ENCODE measurements at regions not wholly inside any gene's neighbourhood (a gene's known extent, or its start where the extent isn't known, plus 50 kb on each side); places are given as distances from the start of the nearest gene placed in this dataset.
"Not testable (repeated sequence)": the region's sequence is repeated elsewhere in the genome, so short reads cannot be mapped to it uniquely, and the experiment has no call there.

DNA sequence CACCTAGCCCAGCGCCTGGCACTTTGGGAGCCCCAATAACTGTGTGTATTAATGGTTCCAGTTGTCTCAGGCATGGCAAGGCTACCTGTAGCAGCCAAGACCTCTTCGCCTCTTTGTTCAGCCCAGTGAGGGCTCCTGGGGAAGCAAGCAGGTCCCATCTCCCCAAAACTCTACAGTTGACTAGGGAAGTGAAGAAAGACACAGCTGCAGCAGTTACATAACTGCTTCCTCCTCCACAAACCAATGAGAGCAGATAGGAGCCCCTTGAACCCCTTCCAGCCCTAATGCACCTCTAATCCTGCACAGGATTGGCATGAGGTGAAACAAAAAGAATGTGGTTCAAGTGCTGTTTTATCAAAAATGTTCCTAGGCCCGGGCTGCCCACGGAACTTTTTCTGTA is 100.5 kb downstream of the SYF2 start:
- no peak for DNase-seq (ENCODE audit: low spot score)

DNA sequence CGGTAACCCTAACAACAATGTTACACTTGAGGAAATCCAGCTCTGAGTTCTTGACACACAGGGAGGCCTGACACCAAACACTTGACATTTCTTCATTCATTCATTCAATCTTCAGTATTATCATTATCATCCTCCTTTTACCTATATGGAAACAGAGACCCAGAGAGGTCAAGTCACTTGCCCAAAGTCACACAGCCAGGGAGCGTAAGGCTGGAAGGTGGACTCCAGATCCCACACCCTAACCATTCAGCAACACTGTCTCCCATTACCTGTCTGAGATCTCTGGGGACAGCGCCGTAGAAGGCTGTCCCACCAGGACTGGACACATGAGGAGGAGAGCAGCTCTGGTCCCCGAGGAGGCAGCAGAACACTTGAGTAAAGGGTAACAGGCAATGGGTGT is 101.4 kb downstream of the SYF2 start:
- DNase-seq (ENCODE audit: low spot score), result no peak

DNA sequence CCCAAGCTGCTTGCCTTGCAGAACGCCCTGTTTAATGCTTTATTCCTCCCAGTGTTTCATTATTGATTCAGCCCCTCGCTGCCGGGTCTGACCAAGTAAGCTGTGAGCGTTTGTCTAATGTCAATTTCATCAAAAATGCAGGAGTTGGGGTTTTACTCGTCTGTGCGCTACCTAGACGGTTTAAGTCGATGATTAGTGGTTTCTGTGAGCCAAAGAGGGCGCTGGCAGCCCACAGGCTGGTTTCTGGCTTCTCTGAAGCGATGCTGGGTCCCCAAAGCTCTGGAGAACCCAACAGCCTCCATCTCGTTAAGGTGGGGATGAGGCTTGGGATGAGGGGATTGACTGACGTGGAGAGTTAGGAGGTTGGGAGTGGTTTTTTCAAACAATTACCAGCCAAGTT is 102.9 kb downstream of the SYF2 start:
- no peak for DNase-seq (ENCODE audit: low spot score)

DNA sequence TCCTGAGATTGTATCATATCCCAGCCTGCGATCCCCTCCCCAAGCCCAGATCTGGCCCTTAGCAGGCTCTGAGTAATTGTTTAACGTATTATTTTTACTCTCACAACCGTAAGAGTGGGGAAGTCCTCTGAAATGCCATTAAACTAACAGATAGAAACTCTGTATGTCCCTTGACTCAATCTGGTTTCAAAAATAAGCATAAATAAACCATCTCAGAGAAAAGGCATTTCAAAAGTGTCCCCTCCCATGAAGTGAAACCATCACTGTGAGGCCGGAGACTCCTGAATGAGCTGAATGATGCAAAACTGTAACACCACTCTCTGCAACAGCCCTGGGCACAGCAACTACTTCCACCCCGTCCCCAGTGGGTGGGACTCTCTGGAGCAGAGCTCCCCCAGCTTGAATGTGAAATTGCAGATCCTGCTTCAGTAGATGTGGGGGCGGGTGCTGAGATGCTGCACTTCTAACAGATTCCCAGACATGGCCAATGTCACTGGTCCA is 104.1 kb downstream of the SYF2 start:
- no peak for DNase-seq (ENCODE audit: low spot score)

DNA sequence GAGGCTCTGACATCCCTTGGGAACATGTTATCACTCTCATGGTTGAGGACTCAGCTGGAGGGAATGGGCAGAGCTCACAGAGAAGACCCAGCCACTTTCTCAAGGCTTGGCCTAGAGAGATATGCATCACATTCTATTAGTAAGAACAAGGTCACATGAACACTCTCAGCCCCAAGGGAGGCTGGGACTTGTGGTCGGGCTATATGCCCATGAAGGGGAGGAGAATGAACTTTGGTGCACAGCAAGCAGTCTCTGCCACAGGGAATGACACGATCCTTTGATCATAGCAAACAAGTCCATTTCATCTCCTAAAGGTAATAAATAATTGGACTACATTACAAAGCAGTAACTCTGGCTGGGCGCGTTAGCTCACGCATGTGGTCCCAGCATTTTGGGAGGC is 105.7 kb downstream of the SYF2 start:
- no peak for DNase-seq (ENCODE audit: low spot score)

DNA sequence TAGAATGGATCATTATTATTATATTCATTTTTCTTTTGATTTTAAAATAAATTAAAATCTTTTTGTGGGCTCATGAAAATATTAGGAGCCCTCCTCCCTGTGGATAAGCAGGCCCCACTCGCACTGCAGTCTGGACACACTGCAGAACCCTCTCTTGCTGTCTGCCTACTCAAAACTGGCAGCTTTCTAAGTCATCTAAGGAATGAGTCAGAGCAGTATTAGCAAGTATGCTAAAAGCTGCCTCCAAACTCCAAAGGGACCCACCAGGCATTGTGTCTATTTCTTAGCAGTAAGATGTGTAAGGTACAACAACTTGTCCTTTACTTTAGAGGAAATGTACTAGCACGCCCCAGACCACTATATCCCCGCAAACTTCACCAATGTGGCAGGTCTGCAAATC is 108.8 kb downstream of the SYF2 start:
- DNase-seq (ENCODE audit: low spot score), result no peak

DNA sequence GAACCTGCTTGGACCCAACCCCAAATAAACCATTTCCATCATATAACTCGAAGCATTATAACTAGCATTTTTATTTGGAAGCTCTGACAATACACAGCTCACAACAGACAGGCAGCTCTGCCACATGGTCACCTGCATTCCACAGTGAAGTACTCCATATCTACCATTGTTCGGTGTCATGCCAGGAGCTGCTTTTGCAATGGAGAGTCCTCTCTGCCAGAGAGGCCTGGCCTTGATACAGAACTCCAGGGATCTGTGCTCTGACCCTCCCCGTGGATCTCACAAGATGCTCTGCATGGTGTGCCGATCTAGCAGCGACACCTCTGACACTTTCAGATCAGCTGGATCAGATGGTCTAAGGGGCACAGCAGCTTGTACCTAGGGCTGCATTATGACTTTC is 109.6 kb downstream of the SYF2 start:
- DNase-seq (ENCODE audit: low spot score), result no peak

DNA sequence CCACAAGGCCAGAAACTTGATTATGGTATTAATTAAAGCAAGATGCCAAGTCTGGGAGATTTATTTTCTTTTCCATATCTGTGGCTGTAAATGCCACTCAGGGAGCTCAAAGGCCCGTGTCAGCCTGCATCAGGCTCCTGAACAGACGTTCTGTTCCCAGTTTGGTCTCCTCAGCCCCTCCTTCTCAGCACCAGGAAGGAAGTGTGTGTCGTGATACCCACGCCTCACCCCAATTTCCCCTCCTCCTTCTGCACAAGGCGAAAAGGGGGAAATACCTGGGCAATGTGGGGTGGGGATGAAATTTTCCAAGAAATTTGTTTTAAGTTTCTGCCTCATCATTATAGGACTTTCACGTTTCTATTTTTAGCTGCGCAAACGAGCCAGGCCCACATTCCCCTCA is 112.0 kb downstream of the SYF2 start:
- DNase-seq (ENCODE audit: low spot score), result no peak

DNA sequence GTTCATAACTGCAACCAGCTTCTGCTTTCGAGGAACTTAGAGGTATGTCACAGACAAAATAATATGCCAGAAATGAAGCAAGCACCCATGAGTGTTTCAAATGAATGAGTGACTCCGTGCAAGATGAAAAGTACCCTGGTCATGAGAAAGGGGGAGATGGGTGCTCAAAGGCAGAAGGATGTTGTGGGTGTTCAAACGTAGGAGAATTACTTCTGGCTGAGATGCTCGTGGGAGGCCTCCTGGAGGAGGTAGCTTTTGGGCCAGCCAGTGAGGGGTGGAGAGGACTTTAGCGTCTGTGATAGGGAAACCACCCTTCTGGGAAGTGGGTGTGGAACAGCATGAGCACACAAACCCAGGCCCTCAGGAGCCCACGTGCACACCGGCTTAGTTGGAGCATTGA is 113.8 kb downstream of the SYF2 start:
- DNase-seq (ENCODE audit: low spot score), result no peak

DNA sequence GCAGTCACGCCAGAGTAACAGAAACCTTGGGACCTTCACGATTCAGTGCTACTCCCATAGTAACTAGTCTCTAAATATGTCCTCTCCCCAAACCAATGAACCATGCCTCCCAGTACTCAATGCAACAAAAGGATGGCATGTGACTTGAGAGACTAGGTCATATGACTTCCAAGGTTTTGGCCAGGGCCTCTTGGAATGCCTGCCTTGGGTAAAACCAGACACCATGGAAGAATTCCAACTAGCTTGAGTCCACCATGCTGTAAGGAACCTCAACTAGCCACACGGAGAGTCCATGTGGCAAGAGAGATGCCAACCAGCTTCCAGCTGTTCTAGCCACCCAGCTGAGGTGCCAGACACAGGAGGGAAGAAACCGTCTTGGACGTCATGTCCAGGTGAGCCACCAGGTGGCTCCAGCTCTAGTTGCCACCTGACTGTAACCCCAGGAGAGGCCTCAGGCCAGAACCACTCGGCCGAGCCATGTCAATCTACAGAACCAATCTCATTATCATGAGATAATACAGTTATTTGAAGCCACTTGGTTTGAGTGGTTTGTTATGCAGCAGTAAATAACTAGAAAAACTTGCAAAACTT is 115.0 kb downstream of the SYF2 start:
- peak; percentile 41 for DNase-seq (ENCODE audit: low spot score)

DNA sequence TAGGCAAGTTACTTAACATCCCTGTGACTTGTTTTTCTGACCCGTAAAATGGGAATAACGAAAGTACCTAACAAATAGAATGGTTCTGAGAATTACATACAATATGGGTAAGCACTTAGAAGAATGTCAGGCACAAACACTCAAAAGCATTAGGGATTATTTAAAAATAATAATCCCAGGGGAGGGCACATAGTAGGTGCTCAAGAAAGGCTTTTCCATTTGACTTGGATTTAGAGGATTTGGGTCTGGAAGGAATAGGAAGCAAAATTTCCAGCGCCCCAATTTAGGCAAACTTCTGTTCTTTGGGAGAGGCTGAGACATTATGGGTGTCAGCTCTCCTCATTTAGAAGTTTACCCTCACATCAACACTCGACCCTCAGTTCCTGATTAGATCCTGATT is 115.5 kb downstream of the SYF2 start:
- no peak for DNase-seq (ENCODE audit: low spot score)

DNA sequence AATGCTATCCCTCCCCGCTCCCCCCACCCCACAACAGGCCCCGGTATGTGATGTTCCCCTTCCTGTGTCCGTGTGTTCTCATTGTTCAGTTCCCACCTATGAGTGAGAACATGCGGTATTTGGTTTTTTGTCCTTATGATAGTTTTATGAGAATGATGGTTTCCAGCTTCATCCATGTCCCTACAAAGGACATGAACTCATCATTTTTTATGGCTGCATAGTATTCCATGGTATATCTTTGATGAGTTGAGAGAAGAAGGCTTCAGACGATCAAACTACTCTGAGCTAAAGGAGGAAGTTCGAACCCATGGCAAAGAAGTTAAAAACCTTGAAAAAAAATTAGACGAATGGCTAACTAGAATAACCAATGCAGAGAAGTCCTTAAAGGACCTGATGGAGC is 116.2 kb downstream of the SYF2 start:
- DNase-seq (ENCODE audit: low spot score), result not testable (repeated sequence)

DNA sequence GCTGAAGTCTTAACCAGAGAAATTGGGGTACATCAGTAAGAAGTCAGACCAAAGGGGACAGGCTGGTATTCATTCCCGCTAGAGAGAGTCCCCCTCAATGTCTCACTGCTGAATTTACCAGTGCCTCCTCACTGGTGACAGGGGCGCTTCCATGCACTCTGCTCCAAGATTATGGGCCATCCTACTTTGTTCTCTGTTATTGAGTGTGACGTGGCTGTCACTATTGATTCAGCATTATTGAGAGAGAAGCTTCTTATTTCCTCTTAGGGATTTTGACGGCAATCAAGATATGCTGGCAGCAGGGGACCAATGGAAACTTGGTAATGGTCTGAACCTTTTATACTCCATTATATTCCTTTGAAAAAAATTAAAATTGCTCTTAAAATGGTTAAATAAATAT is 118.6 kb downstream of the SYF2 start:
- no peak for DNase-seq (ENCODE audit: low spot score)

DNA sequence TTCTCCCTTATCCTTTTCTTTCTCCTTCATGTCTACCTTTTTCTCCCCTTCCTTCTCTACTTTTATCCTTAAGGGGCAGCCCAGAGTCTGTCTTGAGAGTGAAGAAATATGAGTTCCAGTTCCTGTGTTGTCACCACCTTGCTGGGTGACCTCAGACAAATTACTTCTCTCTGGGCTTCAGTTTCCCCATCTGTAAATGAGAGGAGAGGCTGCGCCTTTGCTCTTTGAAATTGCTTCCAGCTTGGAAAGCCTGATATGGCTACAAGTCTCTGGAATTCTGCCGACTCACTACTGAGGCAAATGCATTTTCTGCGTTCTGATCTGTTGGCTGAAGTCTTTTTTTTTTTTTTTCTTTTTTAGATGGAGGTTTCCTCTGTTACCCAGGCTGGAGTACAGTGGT is 119.2 kb downstream of the SYF2 start:
- no peak for DNase-seq (ENCODE audit: low spot score)

DNA sequence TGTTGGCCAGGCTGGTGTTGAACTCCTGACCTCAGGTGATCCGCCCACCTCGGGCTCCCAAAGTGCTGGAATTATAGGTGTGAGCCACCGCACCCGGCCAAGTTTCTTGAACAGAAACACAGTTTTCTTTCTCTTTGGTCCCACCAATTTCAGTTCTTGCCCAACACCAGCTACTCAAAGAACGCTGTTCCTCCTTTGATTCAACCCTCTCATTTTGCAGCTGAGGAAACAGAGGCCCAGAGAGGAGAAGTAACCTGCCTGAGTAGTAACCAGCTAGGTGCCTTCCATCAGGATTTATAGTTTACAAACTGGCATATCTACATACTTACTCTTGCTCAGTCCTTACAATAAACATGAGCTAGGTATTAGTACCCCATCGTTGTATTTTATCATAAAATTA is 119.9 kb downstream of the SYF2 start:
- DNase-seq (ENCODE audit: low spot score), result no peak

DNA sequence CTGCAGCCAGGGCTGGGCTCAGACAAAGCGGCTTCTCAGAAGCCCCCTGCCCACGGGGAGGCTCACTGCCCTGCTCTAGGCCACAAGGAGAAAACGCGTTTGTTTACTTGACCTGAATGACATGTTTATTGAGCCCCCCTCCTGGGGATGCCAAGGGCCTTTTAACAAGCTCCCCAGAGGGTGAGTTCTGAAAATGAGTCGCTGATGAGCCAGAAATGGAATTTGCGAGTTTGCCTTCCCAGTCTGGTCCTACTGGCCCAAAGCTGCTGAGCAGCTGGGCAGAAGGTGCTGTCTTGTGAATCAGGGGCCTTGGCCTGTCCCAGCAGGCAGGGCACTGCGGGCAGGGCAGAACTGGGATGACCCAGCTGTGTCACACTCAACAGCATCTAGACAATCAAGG is 120.6 kb downstream of the SYF2 start:
- no peak for DNase-seq (ENCODE audit: low spot score)

DNA sequence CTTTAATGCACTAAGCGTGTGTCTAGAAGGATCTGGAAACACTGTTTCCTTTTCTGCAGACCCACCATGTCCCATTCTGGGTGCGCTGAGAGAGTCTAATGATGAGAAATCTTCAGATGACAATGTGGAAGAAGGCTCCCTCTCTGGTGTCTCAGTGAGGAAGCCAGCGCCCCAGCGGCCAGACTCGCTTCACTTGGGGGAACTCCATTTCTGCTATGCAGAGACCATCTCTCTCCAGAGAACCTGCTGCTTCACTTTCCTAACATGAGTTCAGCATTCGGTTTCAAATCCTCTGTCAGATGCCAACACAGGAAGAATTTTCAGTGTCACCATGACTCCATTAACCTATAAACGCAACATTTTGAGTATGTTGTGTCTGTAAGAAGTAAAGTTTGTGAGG is 121.8 kb downstream of the SYF2 start:
- DNase-seq (ENCODE audit: low spot score), result no peak

DNA sequence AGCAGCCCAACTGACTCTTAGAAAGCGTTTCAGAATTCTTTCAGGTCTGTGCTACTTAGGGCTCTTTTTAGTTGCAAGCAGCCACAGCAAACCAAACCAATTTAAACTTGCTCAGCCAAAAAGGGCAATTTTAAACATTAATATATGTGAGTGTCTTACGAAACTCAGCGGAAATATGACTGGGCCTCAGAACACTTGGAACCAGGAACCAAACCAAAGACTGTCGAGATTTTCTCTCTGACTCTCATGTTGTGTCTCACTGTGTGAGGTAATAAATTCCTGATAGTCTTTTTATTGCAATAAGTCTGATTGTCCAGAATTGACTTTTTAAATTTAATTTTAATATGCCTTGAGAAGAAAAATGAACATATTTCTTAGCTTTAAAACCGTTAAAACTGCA is 122.3 kb downstream of the SYF2 start:
- no peak for DNase-seq (ENCODE audit: low spot score)

DNA sequence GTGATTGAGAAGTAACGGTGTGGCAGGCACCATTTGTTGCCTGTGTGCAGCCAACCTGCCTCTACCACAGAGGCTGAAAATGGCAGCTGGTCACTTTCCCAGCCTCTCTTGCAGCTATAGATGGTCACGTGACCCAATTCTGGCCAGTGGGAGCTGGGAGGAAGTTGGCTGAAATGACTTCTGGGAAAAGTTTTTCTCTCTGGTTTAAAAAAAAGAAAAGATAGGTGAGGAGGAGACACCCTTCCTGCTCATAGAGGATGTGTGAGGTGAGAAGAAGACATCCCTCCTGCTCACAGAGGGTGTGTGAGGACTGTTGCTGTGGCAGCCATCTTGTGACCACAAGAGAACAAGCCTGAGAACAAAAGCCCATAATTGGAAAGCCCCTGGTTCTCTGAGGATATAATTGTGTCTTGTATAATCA is 122.8 kb downstream of the SYF2 start:
- peak; percentile 15 for DNase-seq (ENCODE audit: low spot score)

DNA sequence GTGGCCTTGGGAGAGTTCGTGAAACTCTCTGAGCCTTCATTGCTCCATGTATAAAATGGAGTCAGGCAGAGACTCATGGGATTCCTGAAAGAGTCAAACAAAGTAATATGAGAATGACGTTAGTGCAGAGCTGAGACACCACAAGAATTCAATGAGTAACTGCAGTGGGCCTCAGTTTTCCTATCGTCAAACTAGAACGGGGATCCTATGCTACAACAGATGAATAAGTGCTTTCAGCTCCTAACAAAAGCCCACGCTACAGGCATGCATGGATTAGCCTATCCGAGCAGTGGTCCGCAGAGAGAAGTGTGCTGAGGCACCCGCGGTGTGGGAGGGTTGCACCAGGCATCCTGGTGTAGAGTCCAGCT is 124.7 kb downstream of the SYF2 start:
- DNase-seq (ENCODE audit: low spot score), result no peak

DNA sequence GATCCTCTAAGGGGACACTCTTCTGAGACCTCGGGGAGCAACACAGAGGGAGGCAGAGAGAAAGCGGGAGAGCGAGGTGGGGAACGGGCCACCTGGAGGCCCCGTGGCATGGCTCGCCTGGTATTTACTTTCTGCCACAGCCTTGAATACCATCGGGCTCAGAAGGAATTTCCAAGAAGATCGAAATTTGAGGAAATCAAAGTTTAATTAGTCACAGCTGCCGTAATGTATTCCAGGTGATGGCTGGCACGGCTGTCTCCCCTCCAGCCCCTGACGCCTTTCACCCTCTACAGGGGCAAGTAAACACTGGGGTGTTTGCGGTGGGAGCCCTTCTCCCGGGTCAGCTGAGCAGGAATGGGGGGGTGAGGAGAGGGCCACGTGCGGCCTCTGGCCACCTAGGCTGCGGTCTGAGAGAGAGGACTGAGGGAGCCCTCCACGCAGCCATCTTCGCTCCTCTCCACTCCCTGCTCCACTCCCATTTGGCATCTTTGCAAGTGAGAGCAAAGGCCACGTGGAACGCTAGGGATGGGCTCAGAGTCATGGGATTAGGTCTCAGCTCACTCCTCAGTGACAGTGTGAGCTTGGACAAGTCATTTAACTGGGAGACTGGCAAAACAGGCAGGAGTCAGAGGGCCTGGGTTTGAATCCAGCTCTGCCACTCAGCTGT is 125.2 kb downstream of the SYF2 start:
- no peak for DNase-seq (ENCODE audit: low spot score)

DNA sequence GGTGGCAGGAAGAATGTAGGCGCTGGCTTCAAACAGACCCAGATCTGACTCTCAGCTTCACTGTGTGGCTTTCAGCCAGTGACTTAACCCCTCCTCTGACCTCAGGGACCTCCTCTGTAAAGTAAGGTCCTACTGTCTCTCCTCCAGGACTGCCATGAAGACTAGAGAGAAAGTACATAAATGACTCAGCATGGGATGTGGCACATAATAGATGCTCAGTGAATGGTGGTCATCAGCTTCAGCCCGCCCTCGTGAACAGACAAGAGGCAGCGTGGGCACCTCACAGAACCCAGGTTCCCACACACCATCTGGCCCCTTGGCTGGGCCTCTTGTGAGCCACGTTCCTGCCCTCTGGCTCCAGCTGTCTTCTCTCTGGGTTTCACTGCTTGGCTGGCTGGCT is 126.0 kb downstream of the SYF2 start:
- DNase-seq (ENCODE audit: low spot score), result no peak

DNA sequence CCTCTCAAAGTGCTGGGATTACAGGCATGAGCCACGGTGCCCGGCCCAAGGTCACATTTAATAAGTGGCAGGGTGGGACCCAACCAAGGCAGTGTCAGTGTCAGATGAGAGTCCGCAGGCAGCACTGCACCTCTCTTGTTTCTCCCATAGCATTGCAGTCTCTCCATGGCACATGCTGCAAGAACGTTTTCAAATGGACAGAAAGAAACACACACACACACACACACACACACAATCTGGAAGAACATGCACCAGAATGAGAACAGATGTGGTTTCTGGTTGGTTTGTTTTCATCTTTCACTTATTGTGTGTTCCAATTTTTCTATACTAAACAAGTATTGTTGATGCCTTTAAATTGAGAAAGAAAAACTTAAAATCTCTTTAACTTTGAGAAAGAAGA is 126.5 kb downstream of the SYF2 start:
- no peak for DNase-seq (ENCODE audit: low spot score)

DNA sequence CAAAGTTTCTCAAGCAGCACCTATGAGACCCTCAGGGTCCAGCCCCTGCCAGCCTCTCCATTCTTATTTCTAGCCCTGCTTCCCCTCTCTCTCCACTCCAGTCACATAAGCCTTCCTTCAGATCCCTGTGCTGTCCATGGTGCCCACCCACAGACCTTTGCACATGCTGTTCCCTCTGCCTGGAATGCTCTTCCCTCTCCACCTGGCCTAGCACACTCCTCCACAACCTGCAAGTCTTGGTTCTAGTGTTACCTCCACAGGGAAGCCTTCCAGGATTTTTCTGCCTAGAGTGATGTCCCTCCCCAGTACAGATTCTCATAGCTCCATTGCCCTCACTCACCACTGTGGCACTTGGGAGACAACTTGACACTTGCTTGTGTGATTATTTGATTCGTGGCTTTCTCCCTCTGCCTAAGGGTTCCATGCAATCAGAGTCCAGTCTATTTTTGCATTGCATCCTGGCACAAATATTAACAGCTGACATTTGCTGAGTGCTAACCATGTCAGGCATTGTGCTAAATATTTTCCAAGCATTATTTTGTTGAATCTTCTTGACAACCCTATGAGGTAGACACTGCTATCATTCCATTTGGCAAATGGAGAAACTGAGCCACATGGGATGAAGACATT is 127.3 kb downstream of the SYF2 start:
- no peak for DNase-seq (ENCODE audit: low spot score)

All from NAMALWA (cell line).